ENCODE measurements at regions not wholly inside any gene's neighbourhood (a gene's known extent, or its start where the extent isn't known, plus 50 kb on each side); places are given as distances from the start of the nearest gene placed in this dataset.

DNA sequence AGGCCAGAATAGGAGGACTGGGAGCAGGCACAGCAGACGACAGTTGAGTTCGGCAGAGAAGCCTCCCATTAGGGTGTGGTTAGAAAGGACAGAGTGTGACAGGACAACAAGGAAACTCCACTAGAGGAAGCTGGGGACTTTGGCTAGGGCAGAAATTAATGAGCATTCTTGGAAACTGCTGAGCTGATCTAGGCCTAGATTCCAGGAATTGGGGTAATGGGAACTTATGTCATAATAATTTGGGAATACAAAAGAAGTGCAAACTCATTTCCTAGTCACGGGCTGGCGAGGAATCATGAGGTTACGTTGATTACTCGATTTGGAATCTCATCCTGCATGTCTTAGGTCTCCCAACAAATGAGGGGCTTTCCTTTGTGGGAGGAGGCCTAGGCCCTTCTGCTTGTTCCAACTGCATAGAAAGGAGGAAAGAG is 144.6 kb upstream of the RPS23 start (continued):
- TF ChIP-seq, protein P1, sequence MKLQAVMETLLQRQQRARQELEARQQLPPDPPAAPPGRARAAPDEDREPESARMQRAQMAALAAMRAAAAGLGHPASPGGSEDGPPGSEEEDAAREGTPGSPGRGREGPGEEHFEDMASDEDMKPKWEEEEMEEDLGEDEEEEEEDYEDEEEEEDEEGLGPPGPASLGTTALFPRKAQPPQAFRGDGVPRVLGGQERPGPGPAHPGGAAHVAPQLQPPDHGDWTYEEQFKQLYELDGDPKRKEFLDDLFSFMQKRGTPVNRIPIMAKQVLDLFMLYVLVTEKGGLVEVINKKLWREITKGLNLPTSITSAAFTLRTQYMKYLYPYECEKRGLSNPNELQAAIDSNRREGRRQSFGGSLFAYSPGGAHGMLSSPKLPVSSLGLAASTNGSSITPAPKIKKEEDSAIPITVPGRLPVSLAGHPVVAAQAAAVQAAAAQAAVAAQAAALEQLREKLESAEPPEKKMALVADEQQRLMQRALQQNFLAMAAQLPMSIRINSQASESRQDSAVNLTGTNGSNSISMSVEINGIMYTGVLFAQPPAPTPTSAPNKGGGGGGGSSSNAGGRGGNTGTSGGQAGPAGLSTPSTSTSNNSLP (IDR thresholded peaks at IDR 0.05; ENCODE audit: borderline replicate concordance, low read depth, low read length), result peak; percentile 61; the same call in 1 of the 2 replicates
- TF ChIP-seq NCOR1 (IDR thresholded peaks at IDR 0.05), result peak; percentile 37; the same call in 1 of the 2 replicates
- TF ChIP-seq CCNT2 (IDR thresholded peaks at IDR 0.05; ENCODE audit: borderline replicate concordance, extremely low read depth, insufficient read length, low read depth, low read length), result peak; percentile 23
- peak; percentile 84 for TF ChIP-seq ZNF175 (CRISPR knock-in tag; IDR thresholded peaks at IDR 0.05; ENCODE audit: low read depth)
- no peak for TF ChIP-seq HMG20A (CRISPR knock-in tag; conservative IDR thresholded peaks at IDR 0.05)
- TF ChIP-seq BHLHE40 (IDR thresholded peaks at IDR 0.05; ENCODE audit: low read length), result peak; percentile 80
- TF ChIP-seq, protein P2, sequence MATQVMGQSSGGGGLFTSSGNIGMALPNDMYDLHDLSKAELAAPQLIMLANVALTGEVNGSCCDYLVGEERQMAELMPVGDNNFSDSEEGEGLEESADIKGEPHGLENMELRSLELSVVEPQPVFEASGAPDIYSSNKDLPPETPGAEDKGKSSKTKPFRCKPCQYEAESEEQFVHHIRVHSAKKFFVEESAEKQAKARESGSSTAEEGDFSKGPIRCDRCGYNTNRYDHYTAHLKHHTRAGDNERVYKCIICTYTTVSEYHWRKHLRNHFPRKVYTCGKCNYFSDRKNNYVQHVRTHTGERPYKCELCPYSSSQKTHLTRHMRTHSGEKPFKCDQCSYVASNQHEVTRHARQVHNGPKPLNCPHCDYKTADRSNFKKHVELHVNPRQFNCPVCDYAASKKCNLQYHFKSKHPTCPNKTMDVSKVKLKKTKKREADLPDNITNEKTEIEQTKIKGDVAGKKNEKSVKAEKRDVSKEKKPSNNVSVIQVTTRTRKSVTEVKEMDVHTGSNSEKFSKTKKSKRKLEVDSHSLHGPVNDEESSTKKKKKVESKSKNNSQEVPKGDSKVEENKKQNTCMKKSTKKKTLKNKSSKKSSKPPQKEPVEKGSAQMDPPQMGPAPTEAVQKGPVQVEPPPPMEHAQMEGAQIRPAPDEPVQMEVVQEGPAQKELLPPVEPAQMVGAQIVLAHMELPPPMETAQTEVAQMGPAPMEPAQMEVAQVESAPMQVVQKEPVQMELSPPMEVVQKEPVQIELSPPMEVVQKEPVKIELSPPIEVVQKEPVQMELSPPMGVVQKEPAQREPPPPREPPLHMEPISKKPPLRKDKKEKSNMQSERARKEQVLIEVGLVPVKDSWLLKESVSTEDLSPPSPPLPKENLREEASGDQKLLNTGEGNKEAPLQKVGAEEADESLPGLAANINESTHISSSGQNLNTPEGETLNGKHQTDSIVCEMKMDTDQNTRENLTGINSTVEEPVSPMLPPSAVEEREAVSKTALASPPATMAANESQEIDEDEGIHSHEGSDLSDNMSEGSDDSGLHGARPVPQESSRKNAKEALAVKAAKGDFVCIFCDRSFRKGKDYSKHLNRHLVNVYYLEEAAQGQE (IDR thresholded peaks at IDR 0.05; ENCODE audit: borderline replicate concordance), result no peak; the same call in 1 of the 2 replicates
- TF ChIP-seq, protein P2 (CRISPR knock-in tag; IDR thresholded peaks at IDR 0.05; ENCODE audit: low read depth), result no peak
